ENCODE measurements at regions not wholly inside any gene's neighbourhood (a gene's known extent, or its start where the extent isn't known, plus 50 kb on each side); places are given as distances from the start of the nearest gene placed in this dataset.

GRCh38 chr2:145075454-145076062 is 555.6 kb upstream of the ZEB2 start:
- H3K4me3 Mint-ChIP-seq, result no peak overlapping the region
- H3K36me3 Mint-ChIP-seq (ENCODE audit: low read depth), result no peaks in the 10 kb centered on the region
- no peaks in the 10 kb centered on the region for H3K9me3 Mint-ChIP-seq
- no peak overlapping the region for H3K27ac Mint-ChIP-seq
- no peaks in the 10 kb centered on the region for H3K4me1 Mint-ChIP-seq (ENCODE audit: low read depth)
- no peaks in the 10 kb centered on the region for H3K27me3 Mint-ChIP-seq (ENCODE audit: low read depth)

GRCh38 chr2:145070703-145071102 is 550.8 kb upstream of the ZEB2 start:
- H3K27me3 Mint-ChIP-seq (ENCODE audit: low read depth), result no peaks in the 10 kb centered on the region
- no peaks in the 10 kb centered on the region for H3K4me1 Mint-ChIP-seq (ENCODE audit: low read depth)
- no peaks in the 10 kb centered on the region for H3K9me3 Mint-ChIP-seq
- no peaks in the 10 kb centered on the region for H3K36me3 Mint-ChIP-seq (ENCODE audit: low read depth)
- H3K27ac Mint-ChIP-seq, result no peak overlapping the region
- H3K4me3 Mint-ChIP-seq, result no peak overlapping the region

GRCh38 chr2:145068509-145068908 is 548.6 kb upstream of the ZEB2 start:
- H3K4me1 Mint-ChIP-seq (ENCODE audit: low read depth), result no peaks in the 10 kb centered on the region
- no peak overlapping the region for H3K27ac Mint-ChIP-seq
- no peaks in the 10 kb centered on the region for H3K9me3 Mint-ChIP-seq
- H3K4me3 Mint-ChIP-seq, result no peak overlapping the region
- no peaks in the 10 kb centered on the region for H3K36me3 Mint-ChIP-seq (ENCODE audit: low read depth)
- no peaks in the 10 kb centered on the region for H3K27me3 Mint-ChIP-seq (ENCODE audit: low read depth)

- H3K27ac Mint-ChIP-seq, result no peak overlapping the region
- H3K4me3 Mint-ChIP-seq, result no peak overlapping the region
- no peaks in the 10 kb centered on the region for H3K27me3 Mint-ChIP-seq (ENCODE audit: low read depth)
- H3K4me1 Mint-ChIP-seq (ENCODE audit: low read depth), result no peaks in the 10 kb centered on the region
- H3K9me3 Mint-ChIP-seq, result no peaks in the 10 kb centered on the region
- H3K36me3 Mint-ChIP-seq (ENCODE audit: low read depth), result no peaks in the 10 kb centered on the region
Measured at GRCh38 chr2:145067549-145068030, 547.7 kb upstream of the ZEB2 start.

GRCh38 chr2:145066856-145067548 is 547.1 kb upstream of the ZEB2 start:
- Mint-ChIP-seq H3K9me3 (no peaks in the 10 kb centered on the region), H3K27me3 (ENCODE audit: low read depth) (no peaks in the 10 kb centered on the region), H3K4me3 (no peak overlapping the region), H3K27ac (no peak overlapping the region), H3K4me1 (ENCODE audit: low read depth) (no peaks in the 10 kb centered on the region), H3K36me3 (ENCODE audit: low read depth) (no peaks in the 10 kb centered on the region)

GRCh38 chr2:145066151-145066661 is 546.3 kb upstream of the ZEB2 start:
- Mint-ChIP-seq H3K4me1 (ENCODE audit: low read depth) (no peaks in the 10 kb centered on the region), H3K36me3 (ENCODE audit: low read depth) (no peaks in the 10 kb centered on the region), H3K27ac (no peak overlapping the region)

GRCh38 chr2:145065342-145065741 is 545.4 kb upstream of the ZEB2 start:
- Mint-ChIP-seq H3K4me3 (no peak overlapping the region), H3K4me1 (ENCODE audit: low read depth) (no peaks in the 10 kb centered on the region), H3K36me3 (ENCODE audit: low read depth) (no peaks in the 10 kb centered on the region), H3K27ac (no peak overlapping the region), H3K27me3 (ENCODE audit: low read depth) (no peaks in the 10 kb centered on the region), H3K9me3 (no peaks in the 10 kb centered on the region)

More at GRCh38 chr2:145066151-145066661, 546.3 kb upstream of the ZEB2 start:
- Mint-ChIP-seq H3K27me3 (ENCODE audit: low read depth) (no peaks in the 10 kb centered on the region), H3K4me3 (no peak overlapping the region), H3K9me3 (no peaks in the 10 kb centered on the region)

- Mint-ChIP-seq H3K4me1 (ENCODE audit: low read depth) (no peaks in the 10 kb centered on the region), H3K9me3 (no peaks in the 10 kb centered on the region), H3K4me3 (no peak overlapping the region), H3K27ac (no peak overlapping the region), H3K36me3 (ENCODE audit: low read depth) (no peaks in the 10 kb centered on the region), H3K27me3 (ENCODE audit: low read depth) (no peaks in the 10 kb centered on the region)
Measured at GRCh38 chr2:145064511-145064910, 544.6 kb upstream of the ZEB2 start.

GRCh38 chr2:145060876-145061275 is 541.0 kb upstream of the ZEB2 start:
- Mint-ChIP-seq H3K9me3 (no peaks in the 10 kb centered on the region), H3K27ac (no peak overlapping the region), H3K4me3 (no peak overlapping the region), H3K27me3 (ENCODE audit: low read depth) (no peaks in the 10 kb centered on the region), H3K36me3 (ENCODE audit: low read depth) (no peaks in the 10 kb centered on the region), H3K4me1 (ENCODE audit: low read depth) (no peaks in the 10 kb centered on the region)

GRCh38 chr2:145059914-145060313 is 540.0 kb upstream of the ZEB2 start:
- no peak overlapping the region for H3K27ac Mint-ChIP-seq
- H3K4me3 Mint-ChIP-seq, result no peak overlapping the region
- H3K27me3 Mint-ChIP-seq (ENCODE audit: low read depth), result no peaks in the 10 kb centered on the region
- H3K4me1 Mint-ChIP-seq (ENCODE audit: low read depth), result no peaks in the 10 kb centered on the region
- no peaks in the 10 kb centered on the region for H3K36me3 Mint-ChIP-seq (ENCODE audit: low read depth)
- no peaks in the 10 kb centered on the region for H3K9me3 Mint-ChIP-seq

GRCh38 chr2:145059343-145059742 is 539.4 kb upstream of the ZEB2 start:
- H3K27me3 Mint-ChIP-seq (ENCODE audit: low read depth), result no peaks in the 10 kb centered on the region
- no peak overlapping the region for H3K4me3 Mint-ChIP-seq
- H3K36me3 Mint-ChIP-seq (ENCODE audit: low read depth), result no peaks in the 10 kb centered on the region
- H3K4me1 Mint-ChIP-seq (ENCODE audit: low read depth), result no peaks in the 10 kb centered on the region
- no peaks in the 10 kb centered on the region for H3K9me3 Mint-ChIP-seq
- no peak overlapping the region for H3K27ac Mint-ChIP-seq

GRCh38 chr2:145058457-145058856 is 538.5 kb upstream of the ZEB2 start:
- Mint-ChIP-seq H3K36me3 (ENCODE audit: low read depth) (no peaks in the 10 kb centered on the region), H3K9me3 (no peaks in the 10 kb centered on the region), H3K27me3 (ENCODE audit: low read depth) (no peaks in the 10 kb centered on the region), H3K4me1 (ENCODE audit: low read depth) (no peaks in the 10 kb centered on the region), H3K4me3 (no peak overlapping the region), H3K27ac (no peak overlapping the region)

GRCh38 chr2:145055651-145056050 is 535.7 kb upstream of the ZEB2 start:
- Mint-ChIP-seq H3K27me3 (ENCODE audit: low read depth) (no peaks in the 10 kb centered on the region), H3K27ac (no peak overlapping the region), H3K4me3 (no peak overlapping the region), H3K9me3 (no peaks in the 10 kb centered on the region), H3K4me1 (ENCODE audit: low read depth) (no peaks in the 10 kb centered on the region), H3K36me3 (ENCODE audit: low read depth) (no peaks in the 10 kb centered on the region)

GRCh38 chr2:145050134-145050533 is 530.2 kb upstream of the ZEB2 start:
- H3K4me3 Mint-ChIP-seq, result no peak overlapping the region
- no peaks in the 10 kb centered on the region for H3K36me3 Mint-ChIP-seq (ENCODE audit: low read depth)
- H3K27me3 Mint-ChIP-seq (ENCODE audit: low read depth), result peaks cover 3% of the 10 kb centered on the region

GRCh38 chr2:145049475-145049874 is 529.6 kb upstream of the ZEB2 start:
- H3K36me3 Mint-ChIP-seq (ENCODE audit: low read depth), result no peaks in the 10 kb centered on the region
- no peaks in the 10 kb centered on the region for H3K4me1 Mint-ChIP-seq (ENCODE audit: low read depth)
- no peak overlapping the region for H3K4me3 Mint-ChIP-seq
- H3K27ac Mint-ChIP-seq, result no peak overlapping the region
- H3K27me3 Mint-ChIP-seq (ENCODE audit: low read depth), result peaks cover 3% of the 10 kb centered on the region
- no peaks in the 10 kb centered on the region for H3K9me3 Mint-ChIP-seq

More at GRCh38 chr2:145050134-145050533, 530.2 kb upstream of the ZEB2 start:
- no peaks in the 10 kb centered on the region for H3K4me1 Mint-ChIP-seq (ENCODE audit: low read depth)
- no peaks in the 10 kb centered on the region for H3K9me3 Mint-ChIP-seq
- H3K27ac Mint-ChIP-seq, result no peak overlapping the region

Measured in T-helper 1 cell treated with Interleukin-12 subunit alpha and Interleukin-12 subunit beta and Interleukin-4 antibody, amounts not matched to agents 30 μg/mL and 1 μg/mL, for 36 hours (primary cell).